GM12878 (cell line): ENCODE measurements at regions not wholly inside any gene's neighbourhood (a gene's known extent, or its start where the extent isn't known, plus 50 kb on each side); places are given as distances from the start of the nearest gene placed in this dataset.

Source experiments
- ATF3 ChIP-seq: IDR thresholded peaks from 2 replicates; pipeline ENCODE4 v1.6.1; 2011; ENCODE audit warnings: low read depth, mild to moderate bottlenecking, low read length, moderate library complexity, borderline replicate concordance; ENCODE audit errors: extremely low read depth
- BRCA1 ChIP-seq: IDR thresholded peaks from 2 replicates; pipeline ENCODE4 v1.6.1; 2011; ENCODE audit warnings: low read depth, low read length, improper control_type of control experiment
- E4F1 ChIP-seq: fragments of 450-650 bp; IDR thresholded peaks from 2 replicates; pipeline ENCODE4 v1.6.1; 2018; ENCODE audit warnings: borderline replicate concordance, mild to moderate bottlenecking; ENCODE audit not compliant: partially characterized antibody
- EP300 ChIP-seq, 2 experiments: fragments of 150-350 bp in 1 of 2; IDR thresholded peaks; 2 replicates each; pipeline ENCODE4 v1.6.1; 2011 to 2012; ENCODE audit warnings: low read depth in 2 of 2, low read length in 2 of 2, borderline replicate concordance in 1 of 2, improper control_type of control experiment in 1 of 2, inconsistent platforms in 1 of 2; ENCODE audit not compliant: control insufficient read depth in 1 of 2
- IRF4 ChIP-seq: IDR thresholded peaks from 2 replicates; pipeline ENCODE4 v1.6.1; 2011; ENCODE audit warnings: low read depth, low read length
- MYC ChIP-seq: IDR thresholded peaks from 2 replicates; pipeline ENCODE4 v1.6.1; 2011; ENCODE audit warnings: mild to moderate bottlenecking, low read length, moderate library complexity, inconsistent platforms; ENCODE audit not compliant: insufficient read depth, insufficient replicate concordance, insufficient read length, severe bottlenecking
- POLR2AphosphoS5 ChIP-seq: IDR thresholded peaks from 2 replicates; pipeline ENCODE4 v1.6.1; 2011; ENCODE audit warnings: mild to moderate bottlenecking, low read length, inconsistent platforms
- REST ChIP-seq: IDR thresholded peaks from 2 replicates; pipeline ENCODE4 v1.6.1; 2012; ENCODE audit warnings: mild to moderate bottlenecking, low read depth, low read length
- SUZ12 ChIP-seq: fragments of 200-600 bp; sonication (generic); IDR thresholded peaks from one replicate; pipeline ENCODE4 v1.6.1; 2018; ENCODE audit warnings: antibody characterized with exemption, mild to moderate bottlenecking; ENCODE audit not compliant: unreplicated experiment
- TAF1 ChIP-seq: IDR thresholded peaks from 2 replicates; pipeline ENCODE4 v1.6.1; 2011; ENCODE audit warnings: mild to moderate bottlenecking, low read depth, low read length, borderline replicate concordance
- TCF12 ChIP-seq: IDR thresholded peaks from 2 replicates; pipeline ENCODE4 v1.6.1; 2011; ENCODE audit warnings: low read depth, mild to moderate bottlenecking, low read length
- TF ChIP-seq, protein P1 (sequence below), 3 experiments: IDR thresholded peaks in 2 of 3; conservative IDR thresholded peaks in 1 of 3; 2 replicates each; pipeline ENCODE4 v1.5.1; 2011; ENCODE audit warnings: low read depth in 3 of 3, low read length in 3 of 3, mild to moderate bottlenecking in 3 of 3, control low read depth in 2 of 3, moderate library complexity in 2 of 3, inconsistent platforms in 1 of 3, mixed read lengths in 1 of 3; ENCODE audit not compliant: control insufficient read depth in 2 of 3, insufficient read depth in 1 of 3; ENCODE audit errors: extremely low read depth in 1 of 3

DNA sequence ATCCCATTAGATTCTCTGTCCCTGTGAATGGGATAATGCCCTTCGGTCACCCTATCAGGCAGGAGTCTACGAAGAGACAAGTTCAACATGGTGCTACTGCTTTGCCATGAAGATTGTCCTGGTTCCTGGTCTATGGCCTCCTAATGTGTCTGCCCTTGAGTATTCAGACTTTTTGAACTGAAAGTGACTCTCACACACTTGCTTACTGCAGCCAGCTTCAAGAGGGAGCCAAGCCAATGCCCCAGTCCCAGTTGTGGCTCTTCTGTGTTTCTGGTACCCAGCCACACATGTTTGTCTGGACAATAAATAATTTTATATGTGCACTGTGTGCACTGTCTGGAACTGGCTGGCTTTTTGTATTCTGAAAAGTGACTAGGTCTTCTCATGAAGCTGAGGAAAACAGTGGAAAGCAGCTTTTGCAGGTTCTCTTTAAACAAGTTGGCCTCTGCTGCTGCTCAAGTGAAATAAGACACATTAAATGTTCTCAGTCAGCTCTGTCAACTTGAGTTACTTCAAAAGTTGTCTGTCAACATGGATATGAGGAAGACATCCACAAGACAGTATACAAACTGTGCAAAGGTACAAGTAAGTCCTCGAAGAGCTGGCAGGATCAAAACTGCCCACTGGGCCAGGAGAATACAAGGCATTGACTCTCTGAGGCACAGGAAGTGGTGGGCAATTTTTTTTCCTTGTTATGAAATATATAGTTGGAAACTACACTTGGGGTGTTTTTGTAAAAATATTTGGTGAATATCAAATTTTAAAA lies 60.0 kb downstream of the ZNF608 start:
- TF ChIP-seq TAF1 (no peak), REST (no peak), E4F1 (no peak), SUZ12 (no peak), IRF4 (no peak), EP300 (IDR thresholded peaks at IDR 0.05; ENCODE audit: borderline replicate concordance in 1 of 2, control insufficient read depth in 1 of 2, low read depth in 2 of 2, low read length in 2 of 2) (no peak), MYC (no peak), BRCA1 (no peak), TCF12 (no peak), ATF3 (no peak), POLR2AphosphoS5 (no peak)
- TF ChIP-seq, protein P1, sequence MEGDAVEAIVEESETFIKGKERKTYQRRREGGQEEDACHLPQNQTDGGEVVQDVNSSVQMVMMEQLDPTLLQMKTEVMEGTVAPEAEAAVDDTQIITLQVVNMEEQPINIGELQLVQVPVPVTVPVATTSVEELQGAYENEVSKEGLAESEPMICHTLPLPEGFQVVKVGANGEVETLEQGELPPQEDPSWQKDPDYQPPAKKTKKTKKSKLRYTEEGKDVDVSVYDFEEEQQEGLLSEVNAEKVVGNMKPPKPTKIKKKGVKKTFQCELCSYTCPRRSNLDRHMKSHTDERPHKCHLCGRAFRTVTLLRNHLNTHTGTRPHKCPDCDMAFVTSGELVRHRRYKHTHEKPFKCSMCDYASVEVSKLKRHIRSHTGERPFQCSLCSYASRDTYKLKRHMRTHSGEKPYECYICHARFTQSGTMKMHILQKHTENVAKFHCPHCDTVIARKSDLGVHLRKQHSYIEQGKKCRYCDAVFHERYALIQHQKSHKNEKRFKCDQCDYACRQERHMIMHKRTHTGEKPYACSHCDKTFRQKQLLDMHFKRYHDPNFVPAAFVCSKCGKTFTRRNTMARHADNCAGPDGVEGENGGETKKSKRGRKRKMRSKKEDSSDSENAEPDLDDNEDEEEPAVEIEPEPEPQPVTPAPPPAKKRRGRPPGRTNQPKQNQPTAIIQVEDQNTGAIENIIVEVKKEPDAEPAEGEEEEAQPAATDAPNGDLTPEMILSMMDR (IDR thresholded peaks at IDR 0.05 in 2 of 3, conservative IDR thresholded peaks at IDR 0.05 in 1 of 3; ENCODE audit: control insufficient read depth in 2 of 3, extremely low read depth in 1 of 3, insufficient read depth in 1 of 3, low read depth in 3 of 3, low read length in 3 of 3): no peak
